HEK293 (cell line): ENCODE measurements at regions not wholly inside any gene's neighbourhood (a gene's known extent, or its start where the extent isn't known, plus 50 kb on each side); places are given as distances from the start of the nearest gene placed in this dataset.

Source experiments
- CTCF ChIP-seq: fragments of 450-650 bp; formaldehyde crosslinking; IDR thresholded peaks from 2 replicates; pipeline ENCODE4 v1.5.1; 2016; ENCODE audit warnings: missing biosample characterization, missing genetic modification characterization
- SALL2 ChIP-seq: fragments of 450-650 bp; formaldehyde crosslinking; IDR thresholded peaks from 2 replicates; pipeline ENCODE4 v1.5.0; 2017; ENCODE audit warnings: missing biosample characterization, mild to moderate bottlenecking, missing genetic modification characterization, borderline replicate concordance
- SP2 ChIP-seq: fragments of 450-650 bp; formaldehyde crosslinking; IDR thresholded peaks from 2 replicates; pipeline ENCODE4 v1.5.1; 2016; ENCODE audit warnings: missing biosample characterization, missing genetic modification characterization
- ZNF19 ChIP-seq: fragments of 450-650 bp; formaldehyde crosslinking; IDR thresholded peaks from 2 replicates; pipeline ENCODE4; 2016; ENCODE audit warnings: missing biosample characterization, missing genetic modification characterization, low read depth
- ZNF24 ChIP-seq: fragments of 450-650 bp; formaldehyde crosslinking; IDR thresholded peaks from 2 replicates; pipeline ENCODE4 v1.5.1; 2016; ENCODE audit warnings: missing biosample characterization, missing genetic modification characterization
- ZNF776 ChIP-seq: fragments of 450-650 bp; formaldehyde crosslinking; IDR thresholded peaks from 2 replicates; pipeline ENCODE4 v1.5.0; 2017; ENCODE audit warnings: missing biosample characterization, missing genetic modification characterization, borderline replicate concordance
- ZNF785 ChIP-seq: fragments of 450-650 bp; formaldehyde crosslinking; IDR thresholded peaks from 2 replicates; pipeline ENCODE4 v1.5.1; 2016; ENCODE audit warnings: missing biosample characterization, missing genetic modification characterization

GRCh38 chr12:91687052-91688017 is 458.3 kb downstream of the BTG1 start:
- TF ChIP-seq ZNF19 (tag by site-specific recombination) (no peak), CTCF (tag by site-specific recombination) (no peak), ZNF776 (tag by site-specific recombination) (no peak), SP2 (tag by site-specific recombination) (no peak), ZNF785 (tag by site-specific recombination) (no peak), SALL2 (tag by site-specific recombination) (no peak), ZNF24 (tag by site-specific recombination) (no peak)
